ENCODE measurements at regions not wholly inside any gene's neighbourhood (a gene's known extent, or its start where the extent isn't known, plus 50 kb on each side); places are given as distances from the start of the nearest gene placed in this dataset.

- no peaks in the 10 kb centered on the region for H3K27me3 ChIP-seq (ENCODE audit: insufficient read depth, low read length)
- H3K9me3 ChIP-seq (ENCODE audit: insufficient read depth, low read depth, low read length), result no peaks in the 10 kb centered on the region
- H3K4me3 ChIP-seq (ENCODE audit: insufficient read depth, low read depth, low read length), result no peak overlapping the region
- H3K79me2 ChIP-seq (ENCODE audit: insufficient read depth, low read length), result no peaks in the 10 kb centered on the region
- no peak overlapping the region for H3K27ac Mint-ChIP-seq (ENCODE audit: unreplicated experiment)
- H3K27me3 Mint-ChIP-seq (ENCODE audit: low read depth, unreplicated experiment), result peaks cover 8% of the 10 kb centered on the region
- no peaks in the 10 kb centered on the region for H3K36me3 ChIP-seq (ENCODE audit: insufficient read depth, low read length)
- H3K9me3 Mint-ChIP-seq (ENCODE audit: unreplicated experiment), result no peaks in the 10 kb centered on the region
- no peak overlapping the region for H2AFZ ChIP-seq (ENCODE audit: low read depth, low read length)
- H3K4me3 Mint-ChIP-seq (ENCODE audit: unreplicated experiment), result no peak overlapping the region
- no peak overlapping the region for H3K27ac ChIP-seq (ENCODE audit: low read depth, low read length)
- no peaks in the 10 kb centered on the region for H4K20me1 ChIP-seq (ENCODE audit: insufficient read depth, low read length)
- H3K36me3 Mint-ChIP-seq (ENCODE audit: low read depth, unreplicated experiment), result no peaks in the 10 kb centered on the region
- H3K4me1 Mint-ChIP-seq (ENCODE audit: low read depth, unreplicated experiment), result no peaks in the 10 kb centered on the region
- FAIRE-seq (no peak), DNase-seq (ENCODE audit: low read depth) (no peak)
- no peak overlapping the region for H3K4me2 ChIP-seq (ENCODE audit: low read length)
- H3K4me1 ChIP-seq (ENCODE audit: insufficient read depth, low read length), result no peaks in the 10 kb centered on the region
- H3K9ac ChIP-seq (ENCODE audit: low read length), result no peak overlapping the region
- TF ChIP-seq EZH2 (IDR thresholded peaks at IDR 0.05; ENCODE audit: insufficient read depth, low read length) (no peak), CTCF (IDR thresholded peaks at IDR 0.05; ENCODE audit: insufficient read depth, low read depth, low read length) (peak; percentile 22)
Observed at GRCh38 chr15:92277776-92278175, 115.9 kb upstream of the ST8SIA2 start.

- no peak overlapping the region for H3K4me3 Mint-ChIP-seq (ENCODE audit: unreplicated experiment)
- Histone ChIP-seq H3K36me3 (ENCODE audit: insufficient read depth, low read length) (no peaks in the 10 kb centered on the region), H3K27ac (ENCODE audit: low read depth, low read length) (no peak overlapping the region), H3K9ac (ENCODE audit: low read length) (no peak overlapping the region), H4K20me1 (ENCODE audit: insufficient read depth, low read length) (no peaks in the 10 kb centered on the region), H3K4me1 (ENCODE audit: insufficient read depth, low read length) (no peaks in the 10 kb centered on the region), H3K27me3 (ENCODE audit: insufficient read depth, low read length) (no peaks in the 10 kb centered on the region), H3K4me3 (ENCODE audit: insufficient read depth, low read depth, low read length) (no peak overlapping the region), H3K4me2 (ENCODE audit: low read length) (no peak overlapping the region), H3K9me3 (ENCODE audit: insufficient read depth, low read depth, low read length) (no peaks in the 10 kb centered on the region), H2AFZ (ENCODE audit: low read depth, low read length) (no peak overlapping the region), H3K79me2 (ENCODE audit: insufficient read depth, low read length) (no peaks in the 10 kb centered on the region)
- DNase-seq (ENCODE audit: low read depth) (no peak), FAIRE-seq (no peak)
- H3K36me3 Mint-ChIP-seq (ENCODE audit: low read depth, unreplicated experiment), result no peaks in the 10 kb centered on the region
- no peak overlapping the region for H3K27ac Mint-ChIP-seq (ENCODE audit: unreplicated experiment)
- no peaks in the 10 kb centered on the region for H3K4me1 Mint-ChIP-seq (ENCODE audit: low read depth, unreplicated experiment)
- H3K27me3 Mint-ChIP-seq (ENCODE audit: low read depth, unreplicated experiment), result no peaks in the 10 kb centered on the region
- H3K9me3 Mint-ChIP-seq (ENCODE audit: unreplicated experiment), result no peaks in the 10 kb centered on the region
- TF ChIP-seq CTCF (IDR thresholded peaks at IDR 0.05; ENCODE audit: insufficient read depth, low read depth, low read length) (no peak), EZH2 (IDR thresholded peaks at IDR 0.05; ENCODE audit: insufficient read depth, low read length) (no peak)
Observed at GRCh38 chr15:92283813-92284212, 109.9 kb upstream of the ST8SIA2 start.

- Histone ChIP-seq H3K9ac (ENCODE audit: low read length) (no peak overlapping the region), H3K9me3 (ENCODE audit: insufficient read depth, low read depth, low read length) (no peaks in the 10 kb centered on the region), H3K27ac (ENCODE audit: low read depth, low read length) (no peak overlapping the region), H4K20me1 (ENCODE audit: insufficient read depth, low read length) (no peaks in the 10 kb centered on the region), H3K27me3 (ENCODE audit: insufficient read depth, low read length) (no peaks in the 10 kb centered on the region), H3K79me2 (ENCODE audit: insufficient read depth, low read length) (no peaks in the 10 kb centered on the region), H2AFZ (ENCODE audit: low read depth, low read length) (no peak overlapping the region), H3K4me1 (ENCODE audit: insufficient read depth, low read length) (no peaks in the 10 kb centered on the region), H3K4me2 (ENCODE audit: low read length) (no peak overlapping the region), H3K36me3 (ENCODE audit: insufficient read depth, low read length) (no peaks in the 10 kb centered on the region), H3K4me3 (ENCODE audit: insufficient read depth, low read depth, low read length) (no peak overlapping the region)
- TF ChIP-seq CTCF (IDR thresholded peaks at IDR 0.05; ENCODE audit: insufficient read depth, low read depth, low read length) (no peak), EZH2 (IDR thresholded peaks at IDR 0.05; ENCODE audit: insufficient read depth, low read length) (no peak)
- no peaks in the 10 kb centered on the region for H3K36me3 Mint-ChIP-seq (ENCODE audit: low read depth, unreplicated experiment)
- H3K9me3 Mint-ChIP-seq (ENCODE audit: unreplicated experiment), result no peaks in the 10 kb centered on the region
- H3K4me1 Mint-ChIP-seq (ENCODE audit: low read depth, unreplicated experiment), result no peaks in the 10 kb centered on the region
- DNase-seq (ENCODE audit: low read depth) (no peak), FAIRE-seq (no peak)
- H3K4me3 Mint-ChIP-seq (ENCODE audit: unreplicated experiment), result no peak overlapping the region
- H3K27me3 Mint-ChIP-seq (ENCODE audit: low read depth, unreplicated experiment), result no peaks in the 10 kb centered on the region
- H3K27ac Mint-ChIP-seq (ENCODE audit: unreplicated experiment), result no peak overlapping the region
Observed at GRCh38 chr15:92288755-92289154, 104.9 kb upstream of the ST8SIA2 start.
